ENCODE measurements at regions not wholly inside any gene's neighbourhood (a gene's known extent, or its start where the extent isn't known, plus 50 kb on each side); places are given as distances from the start of the nearest gene placed in this dataset.

DNA sequence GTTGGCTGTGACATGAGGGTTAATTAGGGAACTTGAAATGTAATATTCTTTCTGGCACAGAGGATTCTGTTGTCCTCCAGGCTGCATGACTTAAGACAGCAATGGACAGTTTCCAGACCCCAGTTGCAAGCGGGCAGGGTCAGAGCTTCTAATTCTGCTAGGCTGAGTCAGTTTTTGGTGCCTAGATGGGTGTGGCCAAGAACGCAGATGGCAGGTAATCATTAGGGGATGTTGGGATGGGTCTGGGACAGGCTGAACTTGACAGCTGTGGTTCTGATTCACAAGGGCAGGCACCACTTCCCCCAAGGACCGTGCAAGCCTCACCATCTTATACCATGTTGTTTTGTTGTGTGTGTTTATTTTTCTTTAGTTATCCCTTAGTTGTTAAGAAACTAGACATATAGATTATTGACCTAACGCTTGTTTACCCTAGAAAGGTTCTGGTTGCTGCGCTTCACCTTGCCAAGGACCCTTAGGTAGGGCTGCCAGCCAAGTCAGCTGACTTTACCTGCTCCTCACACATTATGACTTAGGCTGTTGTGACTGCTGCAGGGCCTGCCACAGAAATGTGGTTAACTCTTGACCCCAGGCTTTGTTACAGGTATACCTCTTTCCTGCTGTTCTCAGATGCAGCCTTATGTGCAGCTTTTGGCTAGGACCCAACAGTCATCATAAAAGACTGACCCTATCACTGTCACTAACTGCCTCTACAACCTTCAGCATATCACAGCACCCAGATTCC, 117.7 kb upstream of the KLF12 start:
- FAIRE-seq (no peak), DNase-seq (ENCODE audit: low read depth, low spot score) (no peak), ATAC-seq (no peak)
- Histone ChIP-seq H3K4me2 (ENCODE audit: control insufficient read depth, insufficient read depth) (no peak overlapping the region), H3K9me3 (replicated peaks; ENCODE audit: control insufficient read depth, insufficient read depth, low read length) (no peaks in the 10 kb centered on the region), H3K4me3 (no peak overlapping the region), H3K4me1 (ENCODE audit: control insufficient read depth, insufficient read depth, low read length) (no peaks in the 10 kb centered on the region), H4K20me1 (ENCODE audit: control insufficient read depth, insufficient read depth) (no peaks in the 10 kb centered on the region), H3K9ac (ENCODE audit: control insufficient read depth, insufficient read depth, low read length) (no peak overlapping the region), H3K27ac (ENCODE audit: control insufficient read depth, insufficient read depth) (no peak overlapping the region), H2AFZ (ENCODE audit: control insufficient read depth, low read depth, low read length) (no peak overlapping the region), H3K27me3 (replicated peaks in 1 of 2; ENCODE audit: control insufficient read depth in 2 of 2, insufficient read depth in 2 of 2, low read length in 1 of 2) (no peaks in the 10 kb centered on the region), H3K36me3 (ENCODE audit: control insufficient read depth in 2 of 2, insufficient read depth in 2 of 2, low read length in 1 of 2) (no peaks in the 10 kb centered on the region), H3K79me2 (ENCODE audit: control insufficient read depth, insufficient read depth, low read length) (no peaks in the 10 kb centered on the region)
- in situ Hi-C loops (cut with MboI): no loop called here
- no peak for TF ChIP-seq FOXM1 (IDR thresholded peaks at IDR 0.05; ENCODE audit: low read depth, low read length)
- no peak for TF ChIP-seq SMAD1 (IDR thresholded peaks at IDR 0.05; ENCODE audit: low read depth, partially characterized antibody)
- TF ChIP-seq ZNF217 (IDR thresholded peaks at IDR 0.05): no peak
- TF ChIP-seq MXI1 (IDR thresholded peaks at IDR 0.05; ENCODE audit: low read depth, low read length): no peak
- no peak for TF ChIP-seq ASH2L (IDR thresholded peaks at IDR 0.05; ENCODE audit: borderline replicate concordance, low read depth)
- no peak for TF ChIP-seq POLR2AphosphoS5 (IDR thresholded peaks at IDR 0.05; ENCODE audit: low read length)
- TF ChIP-seq, protein P1, sequence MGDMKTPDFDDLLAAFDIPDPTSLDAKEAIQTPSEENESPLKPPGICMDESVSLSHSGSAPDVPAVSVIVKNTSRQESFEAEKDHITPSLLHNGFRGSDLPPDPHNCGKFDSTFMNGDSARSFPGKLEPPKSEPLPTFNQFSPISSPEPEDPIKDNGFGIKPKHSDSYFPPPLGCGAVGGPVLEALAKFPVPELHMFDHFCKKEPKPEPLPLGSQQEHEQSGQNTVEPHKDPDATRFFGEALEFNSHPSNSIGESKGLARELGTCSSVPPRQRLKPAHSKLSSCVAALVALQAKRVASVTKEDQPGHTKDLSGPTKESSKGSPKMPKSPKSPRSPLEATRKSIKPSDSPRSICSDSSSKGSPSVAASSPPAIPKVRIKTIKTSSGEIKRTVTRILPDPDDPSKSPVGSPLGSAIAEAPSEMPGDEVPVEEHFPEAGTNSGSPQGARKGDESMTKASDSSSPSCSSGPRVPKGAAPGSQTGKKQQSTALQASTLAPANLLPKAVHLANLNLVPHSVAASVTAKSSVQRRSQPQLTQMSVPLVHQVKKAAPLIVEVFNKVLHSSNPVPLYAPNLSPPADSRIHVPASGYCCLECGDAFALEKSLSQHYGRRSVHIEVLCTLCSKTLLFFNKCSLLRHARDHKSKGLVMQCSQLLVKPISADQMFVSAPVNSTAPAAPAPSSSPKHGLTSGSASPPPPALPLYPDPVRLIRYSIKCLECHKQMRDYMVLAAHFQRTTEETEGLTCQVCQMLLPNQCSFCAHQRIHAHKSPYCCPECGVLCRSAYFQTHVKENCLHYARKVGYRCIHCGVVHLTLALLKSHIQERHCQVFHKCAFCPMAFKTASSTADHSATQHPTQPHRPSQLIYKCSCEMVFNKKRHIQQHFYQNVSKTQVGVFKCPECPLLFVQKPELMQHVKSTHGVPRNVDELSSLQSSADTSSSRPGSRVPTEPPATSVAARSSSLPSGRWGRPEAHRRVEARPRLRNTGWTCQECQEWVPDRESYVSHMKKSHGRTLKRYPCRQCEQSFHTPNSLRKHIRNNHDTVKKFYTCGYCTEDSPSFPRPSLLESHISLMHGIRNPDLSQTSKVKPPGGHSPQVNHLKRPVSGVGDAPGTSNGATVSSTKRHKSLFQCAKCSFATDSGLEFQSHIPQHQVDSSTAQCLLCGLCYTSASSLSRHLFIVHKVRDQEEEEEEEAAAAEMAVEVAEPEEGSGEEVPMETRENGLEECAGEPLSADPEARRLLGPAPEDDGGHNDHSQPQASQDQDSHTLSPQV (IDR thresholded peaks at IDR 0.05): no peak
- TF ChIP-seq, protein P2, sequence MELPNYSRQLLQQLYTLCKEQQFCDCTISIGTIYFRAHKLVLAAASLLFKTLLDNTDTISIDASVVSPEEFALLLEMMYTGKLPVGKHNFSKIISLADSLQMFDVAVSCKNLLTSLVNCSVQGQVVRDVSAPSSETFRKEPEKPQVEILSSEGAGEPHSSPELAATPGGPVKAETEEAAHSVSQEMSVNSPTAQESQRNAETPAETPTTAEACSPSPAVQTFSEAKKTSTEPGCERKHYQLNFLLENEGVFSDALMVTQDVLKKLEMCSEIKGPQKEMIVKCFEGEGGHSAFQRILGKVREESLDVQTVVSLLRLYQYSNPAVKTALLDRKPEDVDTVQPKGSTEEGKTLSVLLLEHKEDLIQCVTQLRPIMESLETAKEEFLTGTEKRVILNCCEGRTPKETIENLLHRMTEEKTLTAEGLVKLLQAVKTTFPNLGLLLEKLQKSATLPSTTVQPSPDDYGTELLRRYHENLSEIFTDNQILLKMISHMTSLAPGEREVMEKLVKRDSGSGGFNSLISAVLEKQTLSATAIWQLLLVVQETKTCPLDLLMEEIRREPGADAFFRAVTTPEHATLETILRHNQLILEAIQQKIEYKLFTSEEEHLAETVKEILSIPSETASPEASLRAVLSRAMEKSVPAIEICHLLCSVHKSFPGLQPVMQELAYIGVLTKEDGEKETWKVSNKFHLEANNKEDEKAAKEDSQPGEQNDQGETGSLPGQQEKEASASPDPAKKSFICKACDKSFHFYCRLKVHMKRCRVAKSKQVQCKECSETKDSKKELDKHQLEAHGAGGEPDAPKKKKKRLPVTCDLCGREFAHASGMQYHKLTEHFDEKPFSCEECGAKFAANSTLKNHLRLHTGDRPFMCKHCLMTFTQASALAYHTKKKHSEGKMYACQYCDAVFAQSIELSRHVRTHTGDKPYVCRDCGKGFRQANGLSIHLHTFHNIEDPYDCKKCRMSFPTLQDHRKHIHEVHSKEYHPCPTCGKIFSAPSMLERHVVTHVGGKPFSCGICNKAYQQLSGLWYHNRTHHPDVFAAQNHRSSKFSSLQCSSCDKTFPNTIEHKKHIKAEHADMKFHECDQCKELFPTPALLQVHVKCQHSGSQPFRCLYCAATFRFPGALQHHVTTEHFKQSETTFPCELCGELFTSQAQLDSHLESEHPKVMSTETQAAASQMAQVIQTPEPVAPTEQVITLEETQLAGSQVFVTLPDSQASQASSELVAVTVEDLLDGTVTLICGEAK (IDR thresholded peaks at IDR 0.05; ENCODE audit: borderline replicate concordance): no peak
- TF ChIP-seq ZZZ3 (IDR thresholded peaks at IDR 0.05; ENCODE audit: control insufficient read depth, insufficient read length, low read depth): no peak
- no peak for TF ChIP-seq SP1 (IDR thresholded peaks at IDR 0.05; ENCODE audit: low read depth, low read length)
- TF ChIP-seq, protein P3, sequence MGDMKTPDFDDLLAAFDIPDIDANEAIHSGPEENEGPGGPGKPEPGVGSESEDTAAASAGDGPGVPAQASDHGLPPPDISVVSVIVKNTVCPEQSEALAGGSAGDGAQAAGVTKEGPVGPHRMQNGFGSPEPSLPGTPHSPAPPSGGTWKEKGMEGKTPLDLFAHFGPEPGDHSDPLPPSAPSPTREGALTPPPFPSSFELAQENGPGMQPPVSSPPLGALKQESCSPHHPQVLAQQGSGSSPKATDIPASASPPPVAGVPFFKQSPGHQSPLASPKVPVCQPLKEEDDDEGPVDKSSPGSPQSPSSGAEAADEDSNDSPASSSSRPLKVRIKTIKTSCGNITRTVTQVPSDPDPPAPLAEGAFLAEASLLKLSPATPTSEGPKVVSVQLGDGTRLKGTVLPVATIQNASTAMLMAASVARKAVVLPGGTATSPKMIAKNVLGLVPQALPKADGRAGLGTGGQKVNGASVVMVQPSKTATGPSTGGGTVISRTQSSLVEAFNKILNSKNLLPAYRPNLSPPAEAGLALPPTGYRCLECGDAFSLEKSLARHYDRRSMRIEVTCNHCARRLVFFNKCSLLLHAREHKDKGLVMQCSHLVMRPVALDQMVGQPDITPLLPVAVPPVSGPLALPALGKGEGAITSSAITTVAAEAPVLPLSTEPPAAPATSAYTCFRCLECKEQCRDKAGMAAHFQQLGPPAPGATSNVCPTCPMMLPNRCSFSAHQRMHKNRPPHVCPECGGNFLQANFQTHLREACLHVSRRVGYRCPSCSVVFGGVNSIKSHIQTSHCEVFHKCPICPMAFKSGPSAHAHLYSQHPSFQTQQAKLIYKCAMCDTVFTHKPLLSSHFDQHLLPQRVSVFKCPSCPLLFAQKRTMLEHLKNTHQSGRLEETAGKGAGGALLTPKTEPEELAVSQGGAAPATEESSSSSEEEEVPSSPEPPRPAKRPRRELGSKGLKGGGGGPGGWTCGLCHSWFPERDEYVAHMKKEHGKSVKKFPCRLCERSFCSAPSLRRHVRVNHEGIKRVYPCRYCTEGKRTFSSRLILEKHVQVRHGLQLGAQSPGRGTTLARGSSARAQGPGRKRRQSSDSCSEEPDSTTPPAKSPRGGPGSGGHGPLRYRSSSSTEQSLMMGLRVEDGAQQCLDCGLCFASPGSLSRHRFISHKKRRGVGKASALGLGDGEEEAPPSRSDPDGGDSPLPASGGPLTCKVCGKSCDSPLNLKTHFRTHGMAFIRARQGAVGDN (IDR thresholded peaks at IDR 0.05): no peak
- SMC1A ChIA-PET (ENCODE audit: uncharacterized antibody, unreplicated experiment): no interaction called here
- 34% methylated on average over 5 of the region's 5 CpGs for WGBS (ENCODE audit: insufficient coverage, insufficient replicate concordance, low lambda C conversion rate, missing lambda C conversion rate)
- no TSS peak for BruUV-seq (replicated peaks)
- CTCF ChIA-PET: interaction anchor here (0.7 kb wide), 1 partner anchor 33 kb away, joined by 3 read pairs; no protein-coding TSS in a partner anchor
- POLR2A ChIA-PET: no interaction called here
- intact Hi-C loops (cut with micrococcal nuclease; ENCODE audit: unreplicated experiment): no loop called here
- RAD21 ChIA-PET (ENCODE audit: unreplicated experiment): no interaction called here
